HG02642 (cell line): ENCODE measurements at regions not wholly inside any gene's neighbourhood (a gene's known extent, or its start where the extent isn't known, plus 50 kb on each side); places are given as distances from the start of the nearest gene placed in this dataset.

Experiments used
- ATAC-seq: cut with Tn5 transposase; IDR thresholded peaks from one replicate; pipeline ENCODE4 v1.9.1; 2021; ENCODE audit warnings: mild to moderate bottlenecking; ENCODE audit not compliant: unreplicated experiment, poor library complexity

DNA sequence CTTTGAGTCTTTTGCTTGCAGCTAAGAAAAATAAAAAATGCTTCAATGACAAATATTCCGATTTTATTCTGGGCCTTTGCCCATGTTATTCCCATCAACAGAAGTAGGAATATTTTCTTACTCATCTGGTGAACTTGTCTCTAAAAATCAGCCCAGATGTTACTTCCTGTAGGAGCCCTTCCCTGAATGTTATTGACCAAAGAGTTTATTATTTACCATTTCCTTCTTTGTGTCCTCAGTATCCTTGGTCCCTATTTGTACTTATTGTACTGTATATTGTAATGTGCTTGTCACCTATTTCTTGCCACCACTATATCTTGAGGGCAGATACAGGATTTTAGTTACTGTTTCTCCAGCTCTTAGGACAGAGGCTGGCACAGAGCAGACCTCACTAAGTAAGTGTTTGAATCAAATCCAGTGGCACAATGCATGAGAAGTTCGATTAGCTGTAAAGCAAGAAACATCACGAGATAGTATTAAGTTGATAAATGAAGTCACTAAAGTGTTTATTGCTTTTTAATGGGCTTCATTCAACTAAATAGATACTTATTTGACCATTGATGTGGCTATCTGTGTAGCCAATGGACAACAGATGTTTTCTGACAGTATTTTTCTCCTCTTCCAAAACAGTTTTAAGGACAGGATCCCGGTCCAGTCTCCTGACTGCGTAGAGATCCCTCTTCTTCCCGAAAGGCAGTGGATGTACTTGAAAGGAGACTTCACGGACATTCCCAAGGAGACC lies 109.1 kb downstream of the DDX1 start:
- no peak for ATAC-seq

DNA sequence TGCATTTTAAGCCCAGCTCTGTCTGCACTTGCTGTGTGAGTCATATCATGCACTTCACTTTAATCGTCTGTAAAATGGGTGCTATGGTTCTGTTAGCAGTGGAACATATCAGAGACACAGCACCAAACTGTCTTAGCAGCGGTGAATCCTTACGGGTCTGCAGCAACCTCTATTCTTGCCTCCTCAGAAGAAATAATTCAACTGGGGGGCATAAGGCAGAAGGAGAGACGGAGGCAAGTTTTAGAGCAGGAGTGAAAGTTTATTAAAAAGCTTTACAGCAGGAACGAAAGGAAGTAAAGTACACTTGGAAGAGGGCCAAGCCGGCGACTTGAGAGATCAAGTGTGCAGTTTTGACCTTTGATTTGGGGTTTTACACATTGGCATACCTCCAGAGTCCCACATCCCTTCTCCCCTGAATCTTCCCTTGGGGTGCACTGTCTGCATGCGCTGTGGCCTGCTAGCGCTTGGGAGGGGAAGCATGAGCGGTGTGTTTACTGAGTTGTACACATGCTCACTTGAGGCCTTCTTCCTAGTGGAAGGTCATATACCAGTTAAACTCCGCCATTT lies 109.8 kb downstream of the DDX1 start:
- no peak for ATAC-seq

DNA sequence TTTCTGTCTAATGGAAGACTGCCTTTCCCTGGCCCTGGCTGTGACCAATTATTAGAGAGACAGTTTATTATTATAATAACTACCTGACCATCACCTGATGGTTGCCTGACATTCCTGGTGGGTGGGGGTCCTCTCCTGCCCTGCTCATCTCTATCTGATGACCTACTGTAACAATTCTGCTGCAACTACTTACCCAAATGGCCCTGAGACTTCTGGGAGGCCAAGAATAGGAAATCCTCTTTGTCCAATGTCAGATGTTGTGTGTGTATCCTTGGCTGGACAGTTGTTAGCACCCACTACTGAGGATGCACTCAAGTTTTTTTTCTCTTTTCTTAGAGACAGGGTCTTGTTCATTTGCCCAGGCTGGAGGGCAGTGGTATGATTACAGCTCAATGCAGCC lies 110.3 kb downstream of the DDX1 start:
- no peak for ATAC-seq

DNA sequence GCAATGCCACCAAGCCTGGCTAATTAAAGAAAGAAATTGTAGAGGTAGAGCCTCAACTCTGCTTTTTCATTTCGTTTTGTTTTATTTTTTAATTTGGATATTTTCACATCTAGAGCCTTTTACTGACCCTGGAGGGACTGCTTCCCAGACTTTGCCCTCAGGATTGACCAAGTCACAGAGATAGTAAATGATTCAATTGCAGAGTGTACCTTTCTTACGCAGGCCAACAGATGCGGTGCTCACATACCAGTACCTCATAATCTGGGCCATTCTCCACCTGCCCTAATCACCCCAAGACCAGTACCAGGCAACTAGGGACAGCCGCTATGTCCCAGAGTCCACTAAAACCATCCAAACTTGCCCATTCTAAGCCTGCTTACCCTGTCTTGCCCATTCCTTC lies 110.8 kb downstream of the DDX1 start:
- ATAC-seq, result no peak

DNA sequence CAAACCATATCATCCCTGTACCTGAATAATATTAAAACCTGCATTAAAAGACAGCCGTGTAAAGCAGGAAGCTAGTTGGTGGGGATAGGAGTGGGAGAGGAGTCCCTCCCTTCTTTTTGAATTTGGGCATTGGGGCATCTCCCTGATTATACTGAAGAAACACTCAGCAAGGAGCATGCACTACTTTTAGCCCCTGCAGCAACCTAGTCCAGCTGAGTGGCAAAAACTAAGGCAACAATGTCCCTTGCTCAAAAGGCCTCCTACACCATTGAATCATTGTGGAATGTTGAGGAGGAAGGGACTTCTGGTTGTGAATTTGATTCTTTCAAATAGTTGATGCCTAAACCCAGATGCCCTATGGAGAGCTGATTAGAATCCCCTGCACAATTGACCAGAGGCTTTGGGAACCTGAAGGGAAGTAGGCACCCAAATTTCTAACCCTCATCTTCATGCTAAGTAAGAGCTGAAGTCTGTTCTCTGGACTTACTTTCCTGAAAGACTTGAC lies 111.7 kb downstream of the DDX1 start:
- no peak for ATAC-seq

DNA sequence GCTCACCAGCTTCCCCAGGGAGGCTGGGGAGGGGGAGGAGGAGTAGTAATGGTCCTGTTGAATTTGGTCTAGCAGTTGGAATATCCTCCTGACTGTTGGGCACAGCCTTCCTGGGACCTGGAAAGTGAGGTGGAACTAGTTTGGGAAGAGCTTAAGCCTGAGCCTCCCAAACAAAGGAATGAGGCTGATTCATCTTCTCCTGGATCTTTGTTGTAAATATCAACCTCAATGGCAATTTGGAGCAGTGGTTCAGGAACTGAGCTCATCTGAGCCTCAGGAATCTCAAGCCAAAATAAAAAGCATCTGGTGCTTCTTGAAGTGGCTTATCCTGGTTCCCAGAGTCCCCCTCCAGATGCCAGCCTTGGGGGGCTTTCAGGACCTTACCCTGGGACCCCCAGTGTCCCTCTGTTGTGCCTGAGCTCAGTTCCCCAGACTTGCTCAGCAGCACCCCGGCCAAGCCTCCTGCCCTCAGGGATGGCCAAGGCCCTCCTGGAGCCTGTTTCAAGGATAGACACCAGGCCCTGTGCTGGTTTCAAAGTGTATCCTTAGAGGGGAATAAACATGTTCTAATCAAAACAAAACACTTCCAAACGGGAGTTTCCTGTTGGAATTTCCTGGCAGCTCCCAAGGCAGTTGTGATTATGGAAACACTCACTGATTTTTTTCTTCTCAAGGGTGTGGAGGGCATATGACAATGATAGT lies 112.6 kb downstream of the DDX1 start:
- ATAC-seq, result no peak

DNA sequence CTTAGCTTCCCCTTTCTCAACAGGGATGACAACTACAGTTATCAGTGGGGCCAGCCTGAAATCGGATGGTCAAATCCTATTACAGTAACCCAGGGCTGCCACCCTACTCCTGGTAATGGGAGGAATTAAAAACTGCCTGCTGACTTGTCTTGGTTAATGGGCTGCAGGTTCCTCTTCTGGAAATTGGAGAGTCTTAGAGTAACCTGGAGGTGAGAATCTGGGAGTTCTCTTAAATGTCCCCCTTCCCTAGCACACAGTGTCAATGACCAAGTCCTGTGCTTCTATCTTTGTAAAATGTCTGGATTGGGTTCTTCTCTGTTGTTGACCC lies 113.1 kb downstream of the DDX1 start:
- ATAC-seq, result no peak

DNA sequence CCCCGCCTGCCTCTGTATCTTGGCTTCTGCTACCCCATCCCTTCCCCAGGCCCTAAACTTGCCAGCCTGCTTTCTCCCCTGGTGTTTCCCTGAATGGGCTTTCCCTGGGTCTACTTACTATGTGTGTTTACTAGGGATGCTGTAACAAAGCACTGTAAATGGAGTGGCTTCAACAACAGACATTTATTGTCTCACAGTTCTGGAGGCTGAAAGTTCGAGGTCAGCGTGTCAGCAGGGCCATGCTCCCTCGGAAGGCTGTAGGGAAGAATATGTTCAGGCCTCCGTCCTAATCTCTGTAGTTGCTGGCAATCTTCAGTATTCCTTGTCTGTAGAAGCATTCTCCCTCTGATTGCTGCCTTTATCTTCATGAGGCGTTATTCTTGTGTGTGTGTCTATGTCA lies 113.6 kb downstream of the DDX1 start:
- no peak for ATAC-seq

DNA sequence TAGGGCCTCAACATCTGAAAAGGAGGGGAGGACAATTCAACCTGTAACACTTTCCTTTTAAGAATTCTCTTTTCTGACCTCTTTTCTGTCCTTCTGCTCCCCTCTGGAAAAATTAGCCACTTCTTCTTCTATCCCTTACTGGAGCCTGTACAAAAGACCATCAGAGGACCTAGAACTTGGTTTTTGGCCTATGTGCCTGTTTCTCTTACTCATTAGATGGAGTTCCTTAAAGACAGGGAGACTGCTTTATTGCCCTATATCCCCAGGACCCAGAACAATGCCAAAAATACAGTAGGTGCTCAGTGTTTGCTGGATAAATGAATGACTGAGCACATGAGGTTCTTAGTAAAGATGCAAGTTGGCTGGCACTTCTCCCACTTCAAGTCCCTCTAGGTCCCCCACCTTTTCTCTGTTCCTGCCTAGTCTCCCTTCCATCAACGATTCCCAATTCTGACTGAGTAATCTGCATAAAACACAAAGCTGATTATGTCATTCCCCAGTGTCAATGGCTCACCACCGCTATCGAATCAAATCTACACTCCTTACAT lies 114.2 kb downstream of the DDX1 start:
- no peak for ATAC-seq

DNA sequence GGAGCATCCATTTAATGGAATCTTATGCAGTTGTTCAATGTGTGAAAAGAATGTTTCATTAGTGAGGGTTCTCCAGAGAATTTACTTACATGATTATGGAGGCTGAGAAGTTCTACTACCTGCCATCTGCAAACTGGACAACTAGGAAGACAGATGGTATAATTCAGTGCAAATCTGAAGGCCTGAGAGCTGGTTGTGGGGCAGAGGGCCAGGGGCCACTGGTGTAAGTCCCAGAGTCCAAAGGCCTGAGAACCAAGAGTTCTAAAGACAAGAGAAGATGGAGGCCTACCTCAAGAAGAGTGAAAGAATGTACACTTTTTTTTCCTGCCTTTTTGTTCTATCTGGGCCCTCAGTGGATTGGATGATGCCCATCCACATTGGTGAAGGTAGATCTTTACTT lies 114.8 kb downstream of the DDX1 start:
- no peak for ATAC-seq

DNA sequence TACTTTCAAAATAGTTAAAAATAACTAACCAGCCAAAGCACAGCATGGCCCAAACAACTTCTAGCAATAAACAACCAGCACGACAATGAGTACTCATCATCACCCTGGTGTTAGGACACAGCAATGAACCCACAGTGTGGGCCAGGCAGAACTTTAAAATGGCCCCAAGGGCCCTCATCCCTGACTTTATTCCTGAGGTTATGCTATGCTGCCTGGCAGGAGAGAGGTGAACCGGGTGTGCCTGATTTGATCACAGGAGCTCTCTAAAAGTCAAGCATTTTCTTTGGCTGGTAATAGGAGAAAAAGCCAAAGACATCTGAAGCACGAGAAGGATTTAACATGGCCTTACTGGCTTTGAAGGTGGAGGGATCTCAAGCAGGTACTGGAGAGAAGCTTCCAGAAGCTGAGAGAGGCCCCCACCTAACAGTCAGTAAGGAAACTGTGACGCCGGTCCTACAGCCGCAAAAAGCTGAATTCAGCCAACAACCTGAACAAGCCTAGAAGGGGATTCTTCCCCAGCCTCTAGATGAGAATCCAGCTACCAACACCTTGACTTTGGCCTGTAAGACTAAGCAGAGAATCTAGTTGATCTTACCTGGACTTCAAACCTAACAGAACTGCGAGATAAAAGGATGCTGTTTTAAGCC lies 115.4 kb downstream of the DDX1 start:
- no peak for ATAC-seq

DNA sequence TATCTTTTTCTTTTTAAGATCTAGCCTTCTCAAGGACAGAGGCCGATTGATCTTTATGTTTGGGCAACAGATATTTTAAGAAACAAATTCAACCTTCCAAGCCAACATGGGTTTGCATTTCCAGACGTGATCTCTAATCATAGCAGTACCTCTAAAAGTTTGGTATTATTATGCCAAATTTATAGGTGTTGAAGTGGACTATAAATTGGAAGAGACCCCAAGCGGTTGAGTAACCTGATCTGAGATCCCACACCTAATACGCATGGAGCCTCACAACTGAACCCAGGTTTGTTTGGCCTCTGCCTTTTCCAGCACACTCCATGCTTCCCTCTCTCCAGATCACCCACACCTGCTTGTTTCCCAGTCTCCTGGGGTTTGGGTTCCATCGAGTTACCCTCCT lies 116.5 kb downstream of the DDX1 start:
- no peak for ATAC-seq

DNA sequence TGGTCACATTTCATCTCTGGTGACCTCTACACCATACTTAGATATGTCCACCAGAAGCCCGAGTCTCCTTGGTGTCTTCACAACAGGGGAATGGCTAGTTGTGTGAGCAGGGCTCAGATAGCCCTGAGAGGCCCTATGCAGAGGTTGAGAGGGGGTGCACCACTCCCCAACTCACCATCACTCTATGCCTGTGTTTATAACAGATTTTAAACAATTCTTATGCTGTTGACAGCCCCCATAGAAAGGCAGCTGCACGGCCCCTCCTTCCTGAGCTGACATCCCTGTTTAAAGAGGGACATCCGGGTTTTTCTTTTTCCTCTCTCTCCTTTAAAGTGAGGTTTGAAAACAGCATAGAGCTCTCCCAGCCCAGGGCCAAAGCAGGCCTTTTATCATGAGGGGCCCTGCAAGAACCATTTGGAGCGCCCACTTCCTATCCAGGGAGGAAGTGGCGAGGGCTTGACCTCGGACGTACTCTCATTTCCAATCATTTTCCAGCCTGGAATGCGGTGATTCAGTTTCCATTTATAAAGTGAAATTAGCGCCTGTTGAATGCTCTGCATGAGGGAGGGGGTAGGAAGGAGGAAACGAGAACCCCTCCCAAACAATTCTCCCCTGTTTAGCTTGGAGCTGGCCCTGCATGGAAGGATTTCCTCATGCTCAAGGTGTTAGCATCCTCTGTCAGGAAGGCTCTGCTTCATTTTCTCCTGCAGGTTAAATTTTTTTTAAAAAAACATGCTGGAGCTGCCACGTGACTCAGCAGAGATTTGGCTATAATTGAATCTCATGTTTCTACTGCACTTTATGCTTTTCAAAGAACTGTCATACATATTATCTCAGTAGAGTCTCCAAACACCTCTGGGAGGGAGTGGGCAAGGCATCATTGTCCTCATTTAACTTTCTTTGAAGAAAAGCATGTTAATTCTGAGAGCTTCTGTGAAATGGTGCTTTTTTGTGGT lies 117.5 kb downstream of the DDX1 start:
- no peak for ATAC-seq

DNA sequence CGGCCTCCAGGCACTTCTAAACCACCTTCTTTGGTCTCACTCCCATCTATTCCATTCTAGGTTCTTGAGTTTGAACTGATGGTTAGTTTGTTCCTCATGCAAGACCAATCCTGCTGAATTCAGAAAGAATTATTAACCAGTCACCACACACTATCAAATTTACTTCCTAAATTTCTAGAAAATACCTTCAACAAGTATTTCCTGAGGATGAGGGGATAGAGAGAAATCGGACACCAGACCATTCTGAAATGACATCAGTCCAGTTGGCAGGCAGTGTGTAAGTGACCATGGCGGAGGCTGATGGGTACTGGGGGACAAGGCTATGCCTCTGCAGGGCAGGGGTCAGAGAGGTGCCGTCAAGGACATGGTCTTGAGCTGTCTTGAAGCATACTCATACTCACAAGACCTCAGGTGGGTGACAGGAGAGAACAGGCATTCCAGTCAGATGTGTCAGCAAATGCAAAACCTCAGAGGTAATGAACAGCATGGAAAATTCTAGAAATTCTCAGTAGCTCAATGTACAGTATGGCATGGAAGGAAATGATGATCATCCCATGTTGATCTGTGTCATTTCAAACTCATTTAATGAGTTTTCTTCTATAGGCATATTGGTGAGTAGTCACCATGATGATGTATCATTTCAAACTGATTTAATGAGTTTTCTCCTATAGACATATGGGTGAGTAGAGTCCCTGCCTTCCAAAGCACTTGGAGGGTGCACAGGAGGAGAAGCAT lies 119.6 kb downstream of the DDX1 start:
- no peak for ATAC-seq

DNA sequence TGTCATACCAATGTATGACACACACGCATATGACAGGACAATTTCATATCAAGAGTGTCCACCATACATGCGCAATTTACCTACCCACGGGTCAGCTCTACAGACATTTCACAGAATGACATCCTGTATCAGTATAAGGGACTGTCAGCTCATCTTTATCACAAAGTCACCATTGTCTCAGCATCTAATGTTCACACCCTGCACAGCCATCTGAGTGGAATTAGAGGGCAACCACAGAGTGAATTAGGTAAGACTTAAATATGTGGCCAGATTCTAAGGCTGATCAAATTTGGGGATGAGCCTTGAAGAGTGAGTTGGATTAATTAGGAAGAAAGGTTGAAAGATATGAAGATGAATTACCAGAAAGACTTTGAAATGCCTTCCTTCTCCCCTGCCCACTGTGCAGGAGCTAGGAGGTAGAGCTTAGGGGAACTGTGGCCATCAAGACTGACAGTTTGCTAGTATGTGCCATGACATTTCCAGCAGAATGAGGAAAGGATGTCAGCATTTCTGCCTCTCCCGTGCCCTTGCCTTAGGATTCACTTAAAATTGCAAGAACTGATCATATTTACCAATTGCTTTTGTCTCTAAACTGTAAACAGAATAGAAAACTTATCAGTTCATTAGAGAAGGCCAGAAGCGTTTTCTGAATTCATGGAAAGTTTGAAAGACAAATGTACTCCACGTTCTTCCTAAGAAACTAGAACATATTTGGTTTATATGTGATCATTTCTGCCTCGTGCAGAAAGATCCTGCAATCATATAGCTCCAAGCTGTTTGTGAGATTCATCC lies 121.1 kb downstream of the DDX1 start:
- no peak for ATAC-seq

DNA sequence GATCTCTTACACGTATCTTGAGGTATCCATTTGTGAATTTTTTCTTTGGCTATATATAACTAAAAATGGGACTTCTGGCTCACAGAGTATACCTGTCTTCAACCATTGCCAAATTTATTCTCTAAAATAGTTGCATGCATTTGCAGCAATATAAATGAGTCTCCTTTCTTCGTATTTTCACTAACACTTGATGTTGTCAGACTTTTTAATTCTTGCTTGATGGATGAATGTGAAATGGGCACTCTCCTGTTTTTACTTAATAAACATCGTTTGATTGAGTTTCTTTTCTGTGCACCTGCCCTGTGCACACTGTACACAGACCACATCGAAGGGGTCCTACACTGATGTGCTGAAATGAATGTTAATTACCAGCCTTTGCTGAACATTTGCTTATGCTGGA lies 121.8 kb downstream of the DDX1 start:
- no peak for ATAC-seq

DNA sequence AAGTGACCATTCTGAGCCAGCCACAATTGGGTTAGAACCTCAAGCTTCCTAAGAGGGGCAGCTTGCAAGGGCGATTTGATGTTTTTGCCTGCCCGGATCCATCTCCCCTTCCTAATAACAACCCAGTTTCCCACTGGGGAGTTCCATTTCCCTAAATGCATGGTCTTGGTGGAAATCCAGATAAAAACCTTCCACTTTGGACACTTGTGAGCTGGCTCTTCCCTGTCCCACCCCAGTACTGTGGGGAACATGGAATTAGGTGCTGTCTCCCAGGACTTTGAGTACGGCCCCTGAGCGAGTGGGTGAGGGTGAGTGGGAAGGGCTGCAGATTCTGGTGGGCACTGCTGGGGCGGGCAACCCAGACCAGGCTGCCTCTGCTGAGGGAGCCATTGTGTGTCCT lies 122.3 kb downstream of the DDX1 start:
- no peak for ATAC-seq

DNA sequence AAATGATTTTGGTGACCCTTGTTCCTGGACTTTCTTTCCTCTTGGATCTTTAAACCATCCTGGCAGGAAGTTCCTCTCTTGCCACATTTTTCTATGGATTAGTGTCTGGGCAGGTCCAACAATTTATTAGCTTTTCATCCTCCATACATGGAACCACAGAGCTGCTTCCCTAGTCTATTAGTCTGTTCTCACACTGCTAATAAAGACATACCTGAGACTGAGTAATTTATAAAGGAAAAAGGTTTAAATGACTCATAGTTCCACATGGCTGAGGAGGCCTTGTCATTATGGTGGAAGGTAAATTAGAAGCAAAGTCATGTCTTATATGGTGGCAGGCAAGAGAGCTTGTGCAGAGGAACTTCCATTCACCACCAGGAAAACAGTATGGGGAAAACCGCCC lies 122.9 kb downstream of the DDX1 start:
- ATAC-seq, result no peak
